Endothelial cell of umbilical vein (primary cell): ENCODE measurements at regions not wholly inside any gene's neighbourhood (a gene's known extent, or its start where the extent isn't known, plus 50 kb on each side); places are given as distances from the start of the nearest gene placed in this dataset.

Source experiments
- EZH2 ChIP-seq: IDR thresholded peaks from 2 replicates; pipeline ENCODE4 v1.6.1; 2012; ENCODE audit warnings: borderline replicate concordance, low read depth, mild to moderate bottlenecking, moderate library complexity, low read length, inconsistent platforms; ENCODE audit not compliant: severe bottlenecking
- JUN ChIP-seq: IDR thresholded peaks from 2 replicates; pipeline ENCODE4 v1.6.1; 2011; ENCODE audit warnings: borderline replicate concordance, low read depth; ENCODE audit not compliant: insufficient read length, insufficient read depth
- MYC ChIP-seq: IDR thresholded peaks from one replicate; pipeline ENCODE4 v1.6.1; 2011; ENCODE audit warnings: mild to moderate bottlenecking, low read depth, low read length
- POLR2A ChIP-seq: IDR thresholded peaks from 2 replicates; pipeline ENCODE4 v1.6.1; 2012; ENCODE audit warnings: low read depth, mild to moderate bottlenecking, control low read depth, low read length
- POLR2AphosphoS5 ChIP-seq: IDR thresholded peaks from 2 replicates; pipeline ENCODE4 v1.6.1; 2012; ENCODE audit warnings: low read depth, mild to moderate bottlenecking, control low read depth, low read length, moderate library complexity; ENCODE audit not compliant: insufficient read depth
- TF ChIP-seq, protein P1 (sequence below), 2 donors: IDR thresholded peaks; 1 replicate in 1 of 2; 2 replicates in 1 of 2; pipeline ENCODE4 v1.5.1; 2011; ENCODE audit warnings: low read length in 2 of 2, mild to moderate bottlenecking in 2 of 2, moderate library complexity in 2 of 2, control low read depth in 1 of 2, inconsistent platforms in 1 of 2, low read depth in 1 of 2; ENCODE audit not compliant: insufficient read depth in 1 of 2; ENCODE audit errors: extremely low read depth in 1 of 2
- TF ChIP-seq, protein P2 (sequence below): IDR thresholded peaks from 2 replicates; pipeline ENCODE4 v1.6.1; 2011; ENCODE audit not compliant: insufficient read depth, insufficient read length

DNA sequence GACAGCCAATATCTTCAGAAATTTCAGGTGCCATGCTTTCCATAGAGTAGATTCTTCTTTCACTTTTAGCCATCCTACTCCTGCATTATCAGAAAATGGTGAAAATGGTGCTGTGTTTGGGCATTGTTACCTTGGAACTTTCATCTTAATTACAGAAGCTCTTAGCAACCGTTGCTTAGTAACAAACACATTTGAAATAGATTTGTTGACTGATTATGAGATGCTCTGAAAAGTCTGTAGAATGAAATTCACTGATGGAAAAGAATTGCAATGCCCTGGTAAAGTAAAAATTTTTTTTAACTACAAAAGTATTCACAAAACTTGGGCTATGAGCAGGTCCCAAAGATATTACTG, 249.3 kb upstream of the NEBL start:
- TF ChIP-seq JUN (no peak), POLR2A (no peak), EZH2 (no peak), MYC (no peak), POLR2AphosphoS5 (no peak)
- TF ChIP-seq, protein P1, sequence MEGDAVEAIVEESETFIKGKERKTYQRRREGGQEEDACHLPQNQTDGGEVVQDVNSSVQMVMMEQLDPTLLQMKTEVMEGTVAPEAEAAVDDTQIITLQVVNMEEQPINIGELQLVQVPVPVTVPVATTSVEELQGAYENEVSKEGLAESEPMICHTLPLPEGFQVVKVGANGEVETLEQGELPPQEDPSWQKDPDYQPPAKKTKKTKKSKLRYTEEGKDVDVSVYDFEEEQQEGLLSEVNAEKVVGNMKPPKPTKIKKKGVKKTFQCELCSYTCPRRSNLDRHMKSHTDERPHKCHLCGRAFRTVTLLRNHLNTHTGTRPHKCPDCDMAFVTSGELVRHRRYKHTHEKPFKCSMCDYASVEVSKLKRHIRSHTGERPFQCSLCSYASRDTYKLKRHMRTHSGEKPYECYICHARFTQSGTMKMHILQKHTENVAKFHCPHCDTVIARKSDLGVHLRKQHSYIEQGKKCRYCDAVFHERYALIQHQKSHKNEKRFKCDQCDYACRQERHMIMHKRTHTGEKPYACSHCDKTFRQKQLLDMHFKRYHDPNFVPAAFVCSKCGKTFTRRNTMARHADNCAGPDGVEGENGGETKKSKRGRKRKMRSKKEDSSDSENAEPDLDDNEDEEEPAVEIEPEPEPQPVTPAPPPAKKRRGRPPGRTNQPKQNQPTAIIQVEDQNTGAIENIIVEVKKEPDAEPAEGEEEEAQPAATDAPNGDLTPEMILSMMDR (IDR thresholded peaks at IDR 0.05; ENCODE audit: extremely low read depth in 1 of 2, insufficient read depth in 1 of 2, low read depth in 1 of 2, low read length in 2 of 2): no peak
- TF ChIP-seq, protein P2, sequence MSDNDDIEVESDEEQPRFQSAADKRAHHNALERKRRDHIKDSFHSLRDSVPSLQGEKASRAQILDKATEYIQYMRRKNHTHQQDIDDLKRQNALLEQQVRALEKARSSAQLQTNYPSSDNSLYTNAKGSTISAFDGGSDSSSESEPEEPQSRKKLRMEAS: no peak
